COLO829 (cell line): ENCODE measurements at regions not wholly inside any gene's neighbourhood (a gene's known extent, or its start where the extent isn't known, plus 50 kb on each side); places are given as distances from the start of the nearest gene placed in this dataset.

Experiments
- DNase-seq: peaks from one replicate; pipeline ENCODE4 v3.0.0; 2012; ENCODE audit warnings: low spot score

DNA sequence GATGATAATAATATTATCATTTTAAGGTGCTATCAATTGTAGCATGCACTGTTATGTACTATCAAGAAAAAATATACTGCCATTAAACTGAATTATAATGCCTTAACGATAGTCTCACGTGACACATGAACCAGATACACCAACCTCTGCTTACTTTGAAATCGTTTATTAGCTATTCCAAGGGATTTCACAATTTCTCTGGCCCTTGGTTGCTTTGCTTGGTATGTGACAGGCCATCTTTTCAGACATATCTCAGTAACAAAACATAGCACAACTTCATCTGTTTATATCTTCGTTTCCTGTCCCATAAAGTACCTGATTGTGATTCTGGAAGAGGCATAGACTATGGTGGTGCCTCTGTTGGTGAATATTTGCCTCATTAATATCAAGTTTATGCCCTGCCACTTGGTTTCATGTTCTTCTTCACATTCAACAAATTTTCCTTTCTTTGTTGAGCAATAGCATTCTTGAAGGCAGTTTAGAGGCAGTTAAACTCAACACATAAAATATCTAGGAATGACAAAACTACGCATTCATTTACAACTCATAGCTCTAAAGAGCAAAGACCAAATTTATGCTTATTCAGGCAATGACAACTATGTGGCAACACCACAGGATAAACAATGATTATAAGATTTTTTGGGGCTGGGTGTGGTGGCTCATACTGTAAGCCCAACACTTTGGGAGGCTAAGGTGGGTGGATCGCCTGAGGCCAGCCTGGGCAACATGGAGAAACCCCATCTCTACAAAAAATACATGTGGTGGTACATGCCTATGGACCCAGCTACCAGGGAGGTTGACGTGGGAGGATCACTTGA, 84.3 kb downstream of the MCFD2 start:
- no peak for DNase-seq

DNA sequence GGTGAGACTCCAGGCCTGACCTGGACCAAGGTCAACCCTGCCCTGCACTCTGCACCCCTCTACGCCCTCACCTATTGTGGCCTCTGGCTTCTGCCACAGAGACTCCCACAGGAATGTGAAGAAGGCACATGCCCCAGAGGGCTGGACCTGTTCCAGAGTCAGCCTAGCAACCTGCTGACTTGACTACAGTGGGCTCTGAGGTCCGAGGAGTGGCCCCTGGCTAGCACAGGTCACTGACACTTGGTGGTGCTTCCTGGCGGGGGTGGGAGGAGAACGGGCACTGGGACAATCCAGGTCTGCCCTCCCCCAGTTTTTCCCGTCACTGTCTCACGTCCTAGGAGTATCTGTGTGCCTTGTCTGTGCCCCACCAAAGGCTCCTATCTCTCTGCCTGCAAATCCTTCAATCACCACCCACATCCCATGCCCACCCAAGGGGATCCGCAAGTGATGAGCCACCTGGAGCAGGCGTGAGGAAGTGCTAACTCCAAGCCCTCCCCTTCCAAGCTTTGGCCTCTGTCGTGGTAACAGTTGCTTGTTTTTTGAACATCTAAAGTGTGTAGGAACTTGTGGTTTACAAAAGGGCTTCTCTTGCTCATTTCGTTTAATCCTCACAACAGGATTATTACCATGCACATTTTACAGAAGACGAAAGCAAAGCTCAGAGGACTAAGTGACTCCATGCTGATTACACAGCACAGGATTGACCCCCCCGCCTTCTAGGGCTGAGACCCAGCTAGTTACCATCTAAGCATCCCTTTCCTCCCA, 86.2 kb downstream of the MCFD2 start:
- no peak for DNase-seq

DNA sequence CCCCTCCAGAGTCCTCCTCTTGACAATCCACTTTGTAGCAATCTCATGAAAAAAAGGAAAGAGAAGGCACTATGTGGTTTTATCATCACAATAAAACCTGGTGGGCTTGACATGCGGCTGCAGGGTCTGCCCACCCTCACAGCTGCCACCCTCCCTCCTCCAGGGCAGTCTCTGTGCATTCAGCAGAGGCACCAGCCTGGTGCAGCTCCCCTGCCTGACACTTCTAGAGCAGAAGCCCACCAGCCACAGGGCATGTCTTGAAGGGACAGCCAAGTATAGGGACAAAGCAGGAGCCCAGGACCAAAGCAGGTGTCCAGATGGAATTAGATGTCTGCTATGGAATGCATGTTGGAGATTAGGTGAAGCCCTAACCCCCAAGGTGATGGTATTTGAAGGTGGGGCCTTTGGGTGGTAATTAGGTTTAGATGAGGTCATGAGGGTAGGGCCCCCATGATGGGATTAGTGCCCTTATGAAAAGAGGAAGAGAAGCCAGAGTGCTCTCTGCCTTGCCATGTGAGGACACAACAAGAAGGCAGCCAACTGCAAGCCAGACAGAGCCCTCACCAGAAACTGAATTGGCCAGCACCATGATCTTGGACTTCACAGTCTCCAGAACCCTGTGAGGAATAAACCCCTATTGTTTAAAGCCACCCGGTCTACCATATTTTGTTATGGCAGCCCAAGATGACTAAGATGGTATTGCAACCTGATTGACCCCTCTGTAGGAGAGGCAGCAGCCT, 86.9 kb downstream of the MCFD2 start:
- no peak for DNase-seq

DNA sequence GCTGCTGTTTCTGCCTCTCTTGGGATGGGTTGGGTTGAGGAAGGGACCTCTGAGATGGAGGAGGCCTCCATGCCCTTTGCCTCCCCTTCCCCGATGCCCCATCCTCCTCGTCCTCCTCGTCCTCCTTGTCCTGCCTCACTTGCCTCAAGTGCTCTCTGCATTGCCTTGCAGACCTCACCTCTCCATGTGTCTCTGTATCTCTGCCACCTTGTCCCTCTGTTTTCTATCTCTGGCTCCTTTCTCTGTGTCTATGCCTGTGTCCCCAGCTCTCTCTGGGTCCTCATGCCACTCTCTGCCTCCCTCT, 87.5 kb downstream of the MCFD2 start:
- DNase-seq, result no peak

DNA sequence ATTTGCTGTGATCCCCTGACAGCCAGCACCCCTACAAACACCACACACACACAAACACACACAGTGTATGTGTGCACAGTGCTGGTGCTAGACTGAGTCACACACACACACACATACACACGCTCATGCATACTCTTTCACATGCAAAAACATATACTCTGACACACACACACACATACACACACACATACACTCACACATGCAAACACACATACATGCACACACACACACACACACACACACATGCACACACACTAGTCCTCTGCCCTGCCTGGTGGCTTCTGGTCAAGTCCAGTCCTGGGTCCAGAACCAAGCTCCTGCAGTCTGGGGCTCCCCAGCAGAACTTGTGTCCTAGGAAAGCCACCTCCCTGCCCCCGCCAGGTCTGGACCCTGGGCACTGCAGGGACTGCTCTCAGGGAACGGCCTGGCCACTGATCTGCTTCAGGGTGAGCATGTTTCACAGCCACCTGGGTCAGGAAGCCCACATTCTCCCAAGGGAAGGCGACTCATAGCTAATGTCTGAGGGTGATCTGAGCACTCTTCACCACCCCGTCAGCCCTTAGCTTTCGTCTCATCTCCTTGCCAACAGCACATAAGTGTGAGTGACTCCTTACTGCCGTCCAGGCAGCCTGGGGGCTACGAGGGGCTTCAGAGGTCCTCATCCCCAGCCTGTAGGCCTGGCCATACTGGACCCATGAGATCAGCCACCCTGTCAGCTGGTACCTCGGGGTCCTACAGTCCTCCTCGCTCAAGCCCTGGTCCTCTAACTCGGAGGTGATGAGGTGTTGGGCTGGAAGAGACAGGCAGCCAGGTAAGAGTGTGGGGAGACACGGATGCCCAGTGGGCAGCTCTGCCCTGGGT, 88.1 kb downstream of the MCFD2 start:
- no peak for DNase-seq

DNA sequence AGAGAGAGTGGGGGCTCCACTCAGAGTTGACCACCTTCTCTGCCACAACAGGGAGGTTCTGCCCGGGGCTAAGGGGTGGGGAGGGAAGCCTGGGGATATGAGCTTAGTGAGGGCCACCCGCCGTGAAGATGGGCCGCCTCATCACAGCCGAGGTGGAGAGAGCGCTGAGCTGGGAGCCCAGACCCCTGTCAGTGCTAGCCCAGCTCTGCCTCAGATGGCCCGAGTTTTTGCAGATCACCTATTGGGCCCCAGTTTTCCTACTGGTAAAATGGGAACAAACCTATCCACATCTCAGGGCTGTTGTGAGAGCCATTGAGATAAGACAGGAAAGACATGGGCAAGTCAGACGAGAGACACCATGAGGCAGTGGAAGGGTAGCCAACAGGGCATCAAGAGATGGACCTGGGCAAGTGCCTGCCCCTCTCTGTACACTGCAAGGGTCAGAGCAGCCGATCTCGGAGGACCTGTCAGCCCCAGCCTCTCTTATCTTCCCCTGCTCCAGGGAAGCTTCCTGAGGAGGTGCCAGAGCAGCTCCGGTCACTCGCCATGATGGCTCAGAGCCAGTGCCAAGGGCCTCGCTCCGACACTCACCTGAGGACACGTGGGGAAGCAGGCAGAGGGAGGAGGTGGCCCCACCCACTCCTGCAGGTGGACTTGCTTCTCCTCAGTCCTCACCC, 88.9 kb downstream of the MCFD2 start:
- no peak for DNase-seq

DNA sequence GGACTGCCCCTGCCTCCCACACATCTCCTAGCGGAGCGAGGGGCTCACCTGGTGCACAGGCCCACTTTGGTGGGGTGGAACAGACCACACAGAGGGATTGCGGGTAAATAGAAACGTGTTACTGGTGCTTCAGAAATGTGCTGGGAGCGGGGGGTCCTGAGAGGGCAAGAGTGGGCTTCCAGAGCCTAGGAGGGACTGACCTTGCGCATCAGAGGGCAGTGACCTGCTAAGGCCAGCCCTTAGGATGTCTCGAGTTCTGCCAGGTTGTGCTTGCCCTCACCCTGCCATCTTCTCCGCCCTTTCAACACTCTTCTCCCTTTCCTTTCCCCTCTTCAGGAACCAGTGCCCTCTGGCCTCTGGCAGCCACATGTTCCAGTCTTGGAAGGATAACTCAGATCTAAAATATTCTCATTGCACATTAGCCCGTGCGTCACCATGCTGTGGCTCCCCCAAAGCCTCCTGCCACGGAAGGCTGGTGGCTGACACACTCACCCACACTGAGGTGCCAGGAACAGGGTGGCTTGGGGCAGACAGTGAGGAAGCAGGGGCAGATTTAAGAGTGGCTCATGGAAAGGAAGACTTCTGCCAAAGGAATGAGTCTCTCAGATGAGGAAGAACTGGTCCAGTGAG, 89.6 kb downstream of the MCFD2 start:
- DNase-seq, result no peak

DNA sequence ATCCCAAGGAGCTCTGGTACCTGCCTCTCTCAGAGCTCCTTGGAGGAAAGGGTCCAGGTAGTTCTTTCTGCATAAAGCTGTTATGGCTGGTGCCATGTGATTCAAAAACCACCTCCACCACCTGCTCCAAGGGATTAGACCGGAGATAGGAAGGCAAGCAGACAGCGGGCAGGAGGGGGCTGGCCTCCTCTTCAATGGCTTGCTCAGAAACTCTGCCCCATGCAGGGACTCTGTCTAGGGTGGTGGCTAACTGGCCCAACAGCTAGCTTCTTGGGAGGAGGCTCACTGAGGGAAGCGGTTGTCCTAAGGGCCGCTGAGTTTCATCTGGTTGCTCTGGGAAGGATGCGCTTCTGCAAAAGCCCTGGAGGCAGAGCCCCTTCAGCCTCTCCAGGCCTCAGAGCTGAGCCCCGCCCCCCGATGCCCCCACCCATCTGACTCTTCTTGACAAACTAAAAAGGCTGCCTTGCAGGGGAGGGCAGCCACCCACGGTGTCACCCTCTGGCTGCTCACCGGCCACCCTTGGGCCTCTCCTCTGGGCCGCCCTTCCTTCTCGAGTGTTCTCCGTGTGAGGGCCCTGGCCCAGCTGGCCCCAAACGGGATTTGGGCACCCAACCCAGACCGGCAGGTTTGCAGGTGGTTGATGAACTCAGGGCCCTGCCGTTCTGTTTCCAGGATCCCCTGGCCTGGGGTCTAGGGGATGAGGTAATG, 90.2 kb downstream of the MCFD2 start:
- DNase-seq, result no peak

DNA sequence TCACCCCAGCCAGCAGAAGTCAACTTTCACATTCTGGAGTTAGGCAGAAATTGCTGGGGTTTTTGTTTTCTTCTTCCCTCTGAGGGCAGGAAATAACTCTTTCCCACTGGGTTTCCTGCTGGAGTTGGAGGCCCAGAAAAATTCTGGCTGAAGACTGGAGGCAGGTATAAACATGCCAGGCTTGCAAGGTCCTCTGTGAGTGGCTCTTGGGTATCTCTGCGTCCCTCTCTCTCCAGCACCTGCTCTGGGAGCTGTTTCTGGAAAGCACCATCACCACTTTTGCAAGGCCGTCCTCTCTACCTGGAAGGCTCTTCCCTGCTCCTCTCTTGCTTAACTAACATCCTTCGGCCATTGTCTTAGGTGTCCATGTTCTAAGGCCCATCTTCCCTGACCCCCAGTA, 91.0 kb downstream of the MCFD2 start:
- no peak for DNase-seq

DNA sequence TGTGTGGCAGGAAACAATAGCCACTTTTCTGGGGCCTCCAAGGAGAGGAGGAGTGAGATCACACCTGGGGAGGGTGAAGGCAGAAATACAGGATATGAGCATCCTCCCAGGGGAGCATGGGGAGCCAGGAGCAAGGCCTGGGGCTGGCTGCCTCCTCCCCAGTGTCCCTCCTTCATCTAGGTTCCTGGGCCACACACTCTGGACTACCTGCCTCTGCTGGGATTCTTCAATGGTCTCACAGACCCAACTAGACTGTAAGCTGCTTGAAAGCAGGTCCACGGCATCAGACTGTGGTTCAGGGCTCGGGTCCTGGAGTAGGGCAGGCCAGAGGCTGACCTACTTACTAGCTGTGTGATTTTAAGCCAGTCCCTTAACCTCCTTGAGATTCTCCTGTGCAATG, 94.0 kb downstream of the MCFD2 start:
- DNase-seq, result no peak

DNA sequence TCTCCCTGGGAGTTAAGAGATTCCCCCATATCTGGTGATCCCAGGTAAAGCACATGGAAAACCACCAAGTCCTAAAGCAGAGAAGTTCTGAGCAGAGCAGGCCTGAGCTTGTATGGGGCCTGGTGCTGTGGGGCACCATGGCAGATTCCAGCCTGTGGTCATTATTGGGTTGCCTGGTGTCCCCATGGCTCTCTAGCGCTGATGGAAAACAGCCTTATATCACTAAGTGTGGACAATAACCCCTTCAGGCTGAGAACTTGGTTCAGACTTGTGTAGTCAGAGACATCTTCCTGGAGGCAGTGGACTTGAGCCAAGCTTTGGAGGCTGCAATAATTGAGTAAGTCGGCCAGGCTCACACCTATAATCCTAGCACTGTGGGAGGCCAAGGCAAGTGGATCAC, 96.8 kb downstream of the MCFD2 start:
- no peak for DNase-seq

DNA sequence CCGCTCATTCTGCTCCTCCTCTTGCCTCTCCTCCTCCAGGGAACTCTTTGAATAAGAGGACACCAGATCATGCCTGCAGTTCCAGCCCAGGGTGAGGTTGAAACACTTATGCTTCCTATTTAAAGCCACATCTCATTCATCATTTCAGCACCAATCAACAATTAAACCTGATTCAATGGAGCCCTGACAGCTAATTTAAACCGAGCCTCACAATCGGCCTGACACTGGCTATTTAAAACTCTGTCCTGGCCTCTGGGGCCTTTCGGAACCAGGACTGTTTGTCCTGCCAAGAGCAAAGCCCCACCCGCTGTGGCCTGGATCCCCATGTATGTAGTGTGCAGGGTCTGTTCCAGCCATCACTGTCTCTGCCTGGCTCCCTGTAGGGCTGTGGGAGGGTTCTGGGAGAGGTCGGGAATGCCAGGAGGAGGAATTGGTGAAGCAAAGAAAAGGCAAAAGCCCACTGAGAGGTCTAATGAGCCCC, 97.4 kb downstream of the MCFD2 start:
- no peak for DNase-seq

DNA sequence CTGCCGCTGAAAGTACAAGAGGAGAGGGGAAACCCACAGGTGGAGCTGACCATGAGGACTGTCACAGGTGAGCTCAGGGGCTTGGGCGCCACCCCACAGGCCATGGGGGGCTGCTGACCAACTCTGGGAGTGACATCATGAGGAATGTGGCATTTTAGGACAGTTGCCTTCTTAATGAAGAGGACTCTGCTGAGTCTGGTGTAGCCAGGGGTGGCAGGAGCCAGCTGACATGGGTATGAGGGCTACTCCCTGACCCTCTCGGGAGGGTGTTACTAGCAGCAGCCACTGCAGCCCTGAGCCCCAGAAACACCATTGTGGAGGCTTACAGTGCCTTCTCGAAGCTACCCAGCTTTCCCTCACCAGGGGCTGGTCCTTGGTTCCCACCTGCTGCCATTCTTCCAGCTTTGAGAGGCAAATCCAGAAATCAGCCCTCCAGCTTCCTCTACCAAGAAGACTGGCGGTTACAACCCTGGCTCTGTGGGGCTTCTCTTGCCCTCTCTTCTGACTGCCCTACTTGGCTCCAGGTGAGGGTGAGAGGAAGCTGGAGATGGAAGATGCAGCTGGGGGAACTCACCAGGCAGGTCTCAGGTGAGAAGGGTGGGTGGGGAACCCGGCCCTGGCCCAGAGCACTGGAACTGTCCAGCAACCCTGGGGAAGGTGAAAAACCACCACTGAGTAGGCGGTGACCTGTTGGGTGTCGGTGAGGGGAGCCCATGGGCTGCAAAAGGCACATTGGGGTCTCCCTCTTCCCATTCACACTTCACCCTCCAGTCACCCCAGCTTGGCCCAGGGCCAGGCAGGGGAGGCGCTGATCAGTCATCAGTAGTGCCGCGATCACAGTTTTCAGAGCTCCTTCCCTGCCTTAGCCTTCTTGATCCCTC, 98.5 kb downstream of the MCFD2 start:
- DNase-seq, result no peak

DNA sequence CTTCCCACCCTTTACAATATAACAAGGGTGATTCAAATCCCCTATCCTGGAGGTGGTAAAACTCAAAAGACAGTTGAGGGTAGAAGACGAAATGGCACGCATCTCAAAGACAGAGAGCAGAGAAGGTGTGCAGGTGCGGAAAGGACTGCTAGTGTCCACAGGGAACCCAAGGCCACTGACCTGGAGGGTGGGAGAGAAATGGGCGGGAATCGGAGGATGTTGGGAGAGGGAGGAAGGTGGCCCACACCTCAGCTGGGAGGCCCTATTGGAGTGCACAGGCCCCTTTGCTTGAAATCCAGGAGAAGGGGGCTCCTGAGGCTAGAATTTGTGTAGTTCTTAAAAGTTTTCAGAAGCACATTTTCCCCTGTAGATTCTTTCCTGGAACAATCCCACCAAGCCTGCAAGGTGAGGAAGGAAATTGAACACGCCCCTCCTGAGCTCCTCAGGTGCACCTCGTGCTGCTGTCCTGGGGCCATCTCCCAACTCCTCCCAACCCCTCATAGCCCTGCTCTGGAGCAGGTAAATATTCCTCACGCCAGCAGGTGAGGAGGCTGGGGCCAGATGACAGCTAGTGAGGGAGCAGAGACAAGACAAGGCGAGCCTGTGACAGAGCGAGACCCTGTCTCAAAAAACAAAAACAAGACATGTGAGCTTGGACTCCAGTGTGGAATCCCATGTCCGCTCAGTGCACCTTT, 99.3 kb downstream of the MCFD2 start:
- DNase-seq, result no peak

DNA sequence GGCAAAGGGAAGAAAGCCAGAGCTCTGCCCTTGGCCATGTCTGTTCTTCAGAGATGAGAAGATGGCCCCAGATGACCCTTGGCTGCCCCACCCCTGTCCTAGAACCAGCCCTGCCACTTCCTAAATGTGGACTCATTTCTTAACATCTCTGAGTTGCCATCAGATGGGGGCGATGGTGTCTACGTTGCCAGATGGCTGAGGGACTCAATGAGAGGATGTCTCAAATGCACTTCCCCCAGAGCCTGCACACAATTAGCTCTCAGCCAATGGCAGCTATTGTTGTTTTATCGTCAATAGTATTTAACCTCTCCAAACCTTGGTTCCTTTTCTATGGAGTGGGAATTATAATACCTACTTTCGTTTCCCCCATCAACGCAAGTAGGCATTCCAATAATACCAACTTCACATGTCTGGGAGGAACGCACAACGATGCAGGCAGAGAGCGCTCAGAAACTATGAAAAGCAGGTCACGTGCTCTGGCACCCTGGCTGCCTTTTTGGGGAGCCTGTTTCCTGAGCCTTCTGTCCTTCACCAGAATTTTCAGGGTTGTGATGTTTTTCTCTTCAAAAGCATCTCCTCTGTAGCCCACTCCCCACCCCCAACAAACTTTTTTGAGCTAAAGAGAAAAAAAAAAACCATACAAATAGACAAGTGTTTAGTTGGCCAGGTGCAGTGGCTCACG, 100.3 kb downstream of the MCFD2 start:
- no peak for DNase-seq

DNA sequence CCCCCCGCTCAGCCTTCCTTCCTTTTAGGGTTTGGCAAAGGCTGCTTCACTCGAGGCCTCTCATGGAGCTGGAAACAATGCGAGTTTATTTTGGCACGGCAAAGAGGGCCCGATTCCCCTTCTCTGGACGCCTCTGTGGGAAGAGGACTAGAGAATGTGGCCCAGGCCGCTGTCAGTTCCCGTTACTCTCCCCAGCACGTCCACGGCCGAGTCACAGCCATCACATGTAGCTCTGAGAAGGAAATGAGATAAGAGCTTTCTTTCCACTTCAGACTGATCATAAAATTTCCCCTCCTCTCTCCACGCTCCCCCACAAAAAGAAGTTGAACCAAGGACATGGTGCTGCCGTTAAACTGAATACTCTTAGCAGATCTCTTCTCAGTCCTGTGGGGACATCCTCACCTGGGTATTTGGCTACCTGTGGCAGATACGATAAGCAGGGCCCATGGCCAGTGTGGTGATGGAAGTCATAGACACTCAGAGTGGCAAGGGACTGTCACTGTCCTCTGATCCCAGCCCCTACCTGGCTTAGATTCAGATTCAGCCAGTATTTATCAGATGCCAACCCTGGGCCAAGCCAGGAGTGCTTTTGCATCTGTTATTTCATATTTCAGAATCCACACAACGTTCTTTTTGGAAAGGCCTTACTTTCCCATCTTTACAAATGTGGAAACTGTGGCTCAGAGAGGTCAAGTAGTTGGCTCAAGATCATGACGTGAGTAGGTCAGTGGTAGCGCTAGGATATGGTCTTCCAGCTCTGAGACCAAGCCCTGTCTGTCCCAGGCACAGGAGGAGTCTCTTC, 101.2 kb downstream of the MCFD2 start:
- no peak for DNase-seq

DNA sequence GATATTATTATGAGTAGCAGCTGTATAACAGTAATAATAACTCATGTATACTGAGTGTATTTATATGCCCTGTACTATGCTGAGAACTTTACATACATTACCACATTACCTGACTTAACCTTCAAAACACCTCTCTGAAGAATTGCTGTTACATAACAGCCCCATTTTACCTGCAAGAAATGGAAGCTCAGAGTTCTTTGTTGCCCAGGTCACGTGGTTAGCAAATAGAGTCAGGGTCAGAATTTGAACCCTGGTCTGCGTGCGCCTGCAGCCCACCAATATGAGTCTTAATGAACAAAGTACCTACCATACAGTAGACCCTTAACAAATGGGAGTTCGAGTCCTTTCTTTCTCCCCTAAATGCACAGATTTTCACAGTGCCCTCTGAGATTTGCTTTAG, 101.9 kb downstream of the MCFD2 start:
- DNase-seq, result no peak
